GM12873 (cell line): ENCODE measurements at regions not wholly inside any gene's neighbourhood (a gene's known extent, or its start where the extent isn't known, plus 50 kb on each side); places are given as distances from the start of the nearest gene placed in this dataset.

Experiments used
- TF ChIP-seq, protein P1 (sequence below): IDR thresholded peaks from 2 replicates; pipeline ENCODE4 v1.5.1; 2012; ENCODE audit warnings: low read depth, mild to moderate bottlenecking, moderate library complexity, low read length, control low read depth; ENCODE audit not compliant: insufficient read depth; ENCODE audit errors: missing control alignments

DNA sequence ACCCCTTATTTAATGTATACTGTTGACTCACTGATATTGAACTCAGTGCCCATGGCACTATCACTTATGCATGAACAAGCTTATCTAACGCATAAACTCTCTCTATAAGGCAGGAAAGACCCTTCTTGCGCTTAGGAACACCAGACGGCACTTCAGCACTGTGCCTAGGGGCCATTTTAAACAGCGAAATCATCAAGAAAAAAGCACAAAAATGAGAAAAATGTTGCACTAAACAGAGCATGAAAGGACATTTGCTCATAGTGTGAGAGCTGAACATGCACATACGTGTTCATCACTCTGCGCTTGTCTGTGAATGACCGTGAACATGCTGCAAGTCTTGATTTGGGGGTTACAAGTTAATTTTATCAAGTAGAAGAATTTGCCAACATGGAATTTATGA, 109.6 kb downstream of the WDR11 start:
- TF ChIP-seq, protein P1, sequence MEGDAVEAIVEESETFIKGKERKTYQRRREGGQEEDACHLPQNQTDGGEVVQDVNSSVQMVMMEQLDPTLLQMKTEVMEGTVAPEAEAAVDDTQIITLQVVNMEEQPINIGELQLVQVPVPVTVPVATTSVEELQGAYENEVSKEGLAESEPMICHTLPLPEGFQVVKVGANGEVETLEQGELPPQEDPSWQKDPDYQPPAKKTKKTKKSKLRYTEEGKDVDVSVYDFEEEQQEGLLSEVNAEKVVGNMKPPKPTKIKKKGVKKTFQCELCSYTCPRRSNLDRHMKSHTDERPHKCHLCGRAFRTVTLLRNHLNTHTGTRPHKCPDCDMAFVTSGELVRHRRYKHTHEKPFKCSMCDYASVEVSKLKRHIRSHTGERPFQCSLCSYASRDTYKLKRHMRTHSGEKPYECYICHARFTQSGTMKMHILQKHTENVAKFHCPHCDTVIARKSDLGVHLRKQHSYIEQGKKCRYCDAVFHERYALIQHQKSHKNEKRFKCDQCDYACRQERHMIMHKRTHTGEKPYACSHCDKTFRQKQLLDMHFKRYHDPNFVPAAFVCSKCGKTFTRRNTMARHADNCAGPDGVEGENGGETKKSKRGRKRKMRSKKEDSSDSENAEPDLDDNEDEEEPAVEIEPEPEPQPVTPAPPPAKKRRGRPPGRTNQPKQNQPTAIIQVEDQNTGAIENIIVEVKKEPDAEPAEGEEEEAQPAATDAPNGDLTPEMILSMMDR, result no peak

DNA sequence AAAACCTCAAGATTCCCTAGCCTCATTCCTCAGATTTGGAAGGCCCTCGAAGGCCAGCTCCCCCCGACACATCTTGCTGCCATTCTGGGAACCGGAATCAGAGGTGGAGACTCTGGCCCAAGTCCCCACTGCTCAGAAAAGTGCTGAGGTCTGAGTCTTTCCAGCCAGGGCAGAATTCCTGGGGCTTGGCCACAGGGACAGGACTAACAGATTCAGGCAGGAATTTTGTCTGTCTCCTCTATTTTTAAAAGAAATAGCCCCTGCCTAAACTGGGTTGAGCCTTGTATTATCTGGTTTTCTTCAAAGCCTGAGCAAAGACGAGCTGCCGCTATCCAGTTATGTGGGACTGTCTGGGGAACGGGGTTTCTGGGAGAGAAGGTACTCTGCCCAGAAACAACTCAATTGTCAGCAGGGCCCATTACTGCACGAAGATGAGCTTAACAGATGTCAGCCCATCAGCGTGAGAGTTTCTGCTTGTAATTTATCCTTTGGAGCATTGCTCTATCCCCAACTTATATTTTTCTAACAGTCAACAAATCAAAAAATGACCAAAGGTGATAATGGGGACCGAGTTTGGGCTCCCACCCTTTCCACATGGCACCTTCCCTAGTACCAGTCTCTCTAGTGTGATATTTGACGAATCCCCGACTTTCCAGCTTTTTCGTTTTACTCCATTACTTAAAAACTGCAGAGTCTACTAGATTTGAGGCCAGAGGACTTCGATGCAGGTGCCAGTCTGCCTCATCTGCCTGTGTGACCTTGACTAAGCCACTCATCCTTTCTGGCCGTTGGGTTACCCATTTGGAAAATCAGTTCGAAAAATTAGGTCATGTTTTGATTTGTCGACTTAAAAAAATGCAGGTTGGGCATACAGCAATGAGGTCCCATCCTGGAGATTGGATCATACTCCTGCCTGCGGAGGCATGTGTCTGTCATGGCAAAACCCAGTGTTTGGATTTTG, 110.9 kb downstream of the WDR11 start:
- TF ChIP-seq, protein P1, result no peak

DNA sequence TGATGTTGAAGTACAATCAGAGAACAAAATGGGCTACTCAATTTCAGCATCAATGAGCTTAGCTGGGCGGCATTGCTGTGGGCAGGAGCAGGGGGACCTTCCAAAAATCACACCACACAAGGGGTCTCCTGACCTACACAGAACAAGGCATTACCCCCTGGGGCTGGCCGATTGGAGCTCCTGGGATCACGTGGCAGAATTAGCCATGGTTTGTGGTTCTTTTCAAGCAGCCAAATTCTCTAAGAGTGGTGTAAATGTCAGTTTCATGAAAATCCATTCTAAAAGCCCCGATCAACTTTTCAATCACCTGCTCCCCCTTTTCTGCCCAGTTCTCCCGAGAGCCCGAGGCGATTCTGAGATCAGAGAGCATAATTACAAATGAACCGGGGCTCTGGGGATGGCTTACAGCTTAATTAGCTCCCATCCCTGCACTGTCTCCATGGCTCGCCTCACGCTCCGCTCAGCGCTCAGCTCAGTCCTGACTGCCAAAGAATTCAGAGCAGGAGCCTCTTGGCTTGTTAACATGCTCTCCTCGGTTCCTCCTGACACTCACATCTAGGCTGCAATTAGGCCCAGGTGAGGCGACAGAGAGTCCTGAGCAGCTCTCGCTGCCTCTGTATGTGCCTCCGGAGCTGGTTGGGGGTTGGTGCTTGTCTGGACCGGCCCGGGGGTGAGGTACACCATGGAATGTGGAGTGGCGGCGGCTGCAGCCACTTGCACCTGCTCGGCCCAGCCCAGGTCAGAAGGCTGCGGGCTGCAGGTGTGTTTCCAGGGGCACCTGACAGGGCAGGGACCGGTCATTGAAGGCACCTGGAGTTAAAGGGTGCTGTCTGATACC, 111.8 kb downstream of the WDR11 start:
- TF ChIP-seq, protein P1, result no peak

DNA sequence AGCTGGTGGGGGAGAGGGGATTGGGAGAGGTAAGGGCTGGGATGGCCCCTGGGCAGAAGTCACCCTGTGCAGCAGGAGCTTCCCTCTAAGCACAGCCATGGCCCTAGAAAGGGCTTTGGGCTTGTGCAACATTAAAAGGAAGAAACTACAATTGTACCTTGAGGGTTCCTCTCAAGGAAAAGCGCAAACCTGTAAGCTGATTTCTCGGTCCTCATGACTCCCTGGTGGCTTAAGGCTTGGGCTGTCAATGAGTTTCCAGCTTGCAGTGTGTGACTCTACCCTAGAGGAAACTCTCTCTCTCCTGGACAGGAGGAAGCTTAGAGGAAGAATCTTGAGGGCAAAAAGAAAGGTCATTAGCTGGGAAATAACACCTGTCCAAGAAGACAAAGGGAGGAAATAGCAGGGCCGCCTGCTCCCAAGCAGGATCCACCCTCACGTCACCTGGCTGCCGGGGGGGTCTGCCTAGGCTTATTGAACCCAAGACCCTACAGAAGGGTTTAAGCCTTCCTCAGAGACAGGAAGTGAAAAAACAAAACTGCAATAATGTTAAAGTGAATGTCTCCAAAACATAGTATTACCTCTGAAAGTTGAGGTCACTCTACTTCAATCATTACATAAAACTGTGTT, 112.5 kb downstream of the WDR11 start:
- TF ChIP-seq, protein P1, result no peak

DNA sequence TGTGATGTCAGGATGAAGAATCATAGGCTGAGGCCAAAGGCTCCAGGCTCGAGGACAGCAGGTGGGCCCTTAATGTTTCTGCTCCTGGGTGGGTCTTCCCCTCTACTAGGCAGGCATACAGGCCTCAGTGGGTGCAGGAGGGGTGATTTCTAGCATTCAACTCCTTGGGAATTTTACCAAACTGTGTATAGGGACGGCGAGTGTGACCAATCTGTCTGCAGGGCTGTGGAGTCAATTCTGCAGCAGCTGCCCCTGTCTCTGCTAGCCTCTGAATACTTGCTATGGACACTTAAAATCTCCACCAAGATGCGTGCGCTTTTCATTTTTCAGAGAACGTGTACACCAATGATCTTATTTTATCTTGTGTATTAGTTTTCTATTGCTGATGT, 115.5 kb downstream of the WDR11 start:
- TF ChIP-seq, protein P1, result no peak

- TF ChIP-seq, protein P1, result no peak
Measured at GRCh38 chr10:120969219-120969645, 118.1 kb downstream of the WDR11 start.
